GM10248 (cell line): ENCODE measurements at regions not wholly inside any gene's neighbourhood (a gene's known extent, or its start where the extent isn't known, plus 50 kb on each side); places are given as distances from the start of the nearest gene placed in this dataset.
"Not testable (repeated sequence)": the region's sequence is repeated elsewhere in the genome, so short reads cannot be mapped to it uniquely, and the experiment has no call there.

ENCODE experiments used
- CTCF ChIA-PET: fragments of 300-600 bp; sonication (Branson Sonifier 250); formaldehyde crosslinking; extraction: SDS; loops from one replicate; lab custom pipeline; 2021; ENCODE audit warnings: antibody characterized with exemption; lab: Yijun Ruan, JAX
- POLR2A ChIA-PET: fragments of 350-650 bp; sonication (Branson Sonifier 250); formaldehyde crosslinking; extraction: SDS; loops from one replicate; lab custom pipeline; 2020; ENCODE audit warnings: antibody characterized with exemption; lab: Yijun Ruan, JAX
- DNase-seq: peaks from one replicate; pipeline ENCODE4 v3.0.0; 2012; ENCODE audit errors: extremely low spot score
- CTCF ChIP-seq: IDR thresholded peaks from 2 replicates; pipeline ENCODE4 v1.5.1; 2012; ENCODE audit warnings: mild to moderate bottlenecking, low read depth; ENCODE audit errors: extremely low read depth, missing control alignments, control extremely low read depth

GRCh38 chr5:6105320-6105719 is 273.0 kb downstream of the MED10 start:
- ChIA-PET POLR2A (no interaction called here), CTCF (no interaction called here)
- no peak for DNase-seq
- no peak for TF ChIP-seq CTCF

- POLR2A ChIA-PET = no interaction called here
- no peak for DNase-seq
- TF ChIP-seq CTCF = no peak
- CTCF ChIA-PET = no interaction called here
These were observed 282.2 kb downstream of the MED10 start for GRCh38 chr5:6096101-6096500.

- CTCF ChIA-PET, DNase-seq, POLR2A ChIA-PET: not testable (repeated sequence)
These were observed 284.2 kb downstream of the MED10 start for GRCh38 chr5:6094180-6094579.

DNA sequence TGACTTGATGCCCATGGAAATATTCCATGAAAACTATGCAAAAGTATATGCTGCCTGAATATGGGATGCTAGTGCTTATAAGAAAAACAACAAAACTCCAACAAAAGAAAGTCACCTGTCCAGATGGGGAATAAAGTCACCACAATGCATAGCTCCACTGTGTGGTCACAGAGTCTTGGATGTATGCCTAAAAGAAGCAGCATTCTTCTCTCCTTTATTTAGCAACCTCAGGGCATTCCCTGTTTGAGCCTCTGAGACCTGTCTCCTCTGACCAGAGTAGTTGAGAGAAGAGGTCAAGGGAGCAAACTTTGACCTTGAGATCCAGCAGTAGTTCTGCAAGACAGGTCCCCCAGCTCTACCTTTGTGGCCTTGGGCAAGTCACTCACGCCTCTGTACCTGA is 287.5 kb downstream of the MED10 start:
- CTCF ChIA-PET = no interaction called here

GRCh38 chr5:6090079-6090654 is 288.2 kb downstream of the MED10 start:
- CTCF ChIA-PET = no interaction called here
- DNase-seq = no peak
- TF ChIP-seq CTCF = no peak
- POLR2A ChIA-PET = no interaction called here

More for the DNA sequence above, 287.5 kb downstream of the MED10 start:
- POLR2A ChIA-PET = no interaction called here
- TF ChIP-seq CTCF = no peak
- DNase-seq = no peak

GRCh38 chr5:6088706-6089105 is 289.6 kb downstream of the MED10 start:
- ChIA-PET POLR2A (no interaction called here), CTCF (no interaction called here)
- no peak for DNase-seq
- TF ChIP-seq CTCF = no peak

DNA sequence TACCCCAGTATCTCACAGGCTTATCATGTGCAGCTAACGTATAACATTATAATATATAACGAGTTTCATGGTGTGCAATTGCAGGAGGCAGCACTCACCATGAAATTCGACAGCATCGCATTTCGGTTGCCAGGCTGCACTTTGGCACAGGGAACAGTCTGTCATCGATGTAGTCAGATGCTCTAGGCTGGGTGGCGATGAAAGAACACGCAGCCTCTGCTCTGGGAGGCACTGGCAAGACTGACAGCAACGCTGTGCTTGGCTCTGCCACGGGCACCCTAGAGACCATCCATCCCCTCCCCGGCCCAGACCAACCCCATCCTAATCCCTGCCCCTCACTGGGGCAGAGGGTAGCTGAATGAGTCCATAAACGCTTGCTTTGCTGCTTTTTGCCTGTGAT is 290.8 kb downstream of the MED10 start:
- ChIA-PET CTCF (no interaction called here), POLR2A (no interaction called here)
- TF ChIP-seq CTCF = no peak
- DNase-seq = no peak
